Uterus (tissue), 3 donors: ENCODE measurements at regions not wholly inside any gene's neighbourhood (a gene's known extent, or its start where the extent isn't known, plus 50 kb on each side); places are given as distances from the start of the nearest gene placed in this dataset.

Source experiments
- DNase-seq, 2 donors: peaks; one replicate each; pipeline ENCODE4 v3.0.0-alpha.2; 2019 to 2020
- H3K27ac ChIP-seq, 2 donors: fragments of 200-600 bp; sonication (generic); 1 replicate in 1 of 2; 2 replicates in 1 of 2; pipeline ENCODE4 v1.5.1; 2016 to 2018
- H3K27me3 ChIP-seq, 2 donors: fragments of 200-600 bp; sonication (generic); one replicate each; pipeline ENCODE4 v1.5.1; 2018 to 2019; ENCODE audit warnings: control low read depth in 1 of 2
- H3K36me3 ChIP-seq, 2 donors: fragments of 200-600 bp; sonication (generic); one replicate each; pipeline ENCODE4 v1.5.1; 2019; ENCODE audit warnings: control low read depth in 1 of 2
- H3K4me1 ChIP-seq, 2 donors: fragments of 200-600 bp; sonication (generic); one replicate each; pipeline ENCODE4 v1.5.1; 2018 to 2019; ENCODE audit warnings: control low read depth in 1 of 2
- H3K4me3 ChIP-seq, 2 donors: fragments of 200-600 bp; sonication (generic); 1 replicate in 1 of 2; 2 replicates in 1 of 2; pipeline ENCODE4 v1.5.1; 2018 to 2019; ENCODE audit warnings: mild to moderate bottlenecking in 1 of 2
- H3K9me3 ChIP-seq, 2 donors: fragments of 200-600 bp; sonication (generic); one replicate each; pipeline ENCODE4 v1.5.1; 2019; ENCODE audit warnings: control low read depth in 1 of 2
- POLR2A ChIP-seq, 2 donors: fragments of 450-650 bp; IDR thresholded peaks; one replicate each; pipeline ENCODE4 v1.6.1; 2016; ENCODE audit warnings: antibody characterized with exemption in 2 of 2, mild to moderate bottlenecking in 1 of 2, moderate library complexity in 1 of 2
- intact Hi-C: fragments of 100-400 bp; cut with DNase I; formaldehyde crosslinking; loops from one replicate; pipeline ENCODE4 v1.15.1; 2023; ENCODE audit warnings: low total_unique reads
- TF ChIP-seq, protein P1 (sequence below), 4 experiments: fragments of 200-600 bp in 2 of 4; fragments of 450-650 bp in 2 of 4; sonication (generic) in 2 of 4; IDR thresholded peaks; one replicate each; pipeline ENCODE4 v1.5.1; 2016 to 2019; ENCODE audit warnings: antibody characterized with exemption in 4 of 4, mild to moderate bottlenecking in 2 of 4, moderate library complexity in 1 of 4
- donor health status: DM: yes; HTN: yes; CAD: no.

DNA sequence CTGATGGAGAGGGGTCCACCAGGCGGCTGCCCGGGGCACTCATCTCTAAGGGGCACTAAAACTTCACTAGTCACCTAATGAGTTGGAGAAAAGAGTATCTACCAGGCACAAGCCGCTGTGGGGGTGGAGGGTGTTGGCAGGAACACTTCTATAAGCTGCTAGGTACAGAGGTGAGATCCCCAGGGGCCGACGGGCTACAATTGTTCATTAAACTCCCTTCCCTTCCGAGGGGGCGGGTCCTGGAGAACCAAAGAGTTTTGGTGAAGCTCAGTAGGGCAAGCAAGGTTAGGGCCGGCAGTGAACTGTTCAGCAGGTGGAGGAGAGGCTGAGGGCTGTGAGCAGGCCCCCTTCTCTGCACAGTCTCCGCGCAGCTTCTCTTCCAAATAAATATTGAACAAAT is 78.7 kb upstream of the ARAP3 start:
- intact Hi-C loops: no loop called here
- no peak for DNase-seq
- no peaks in the 10 kb centered on the region for H3K36me3 ChIP-seq
- H3K27me3 ChIP-seq: no peaks in the 10 kb centered on the region
- TF ChIP-seq, protein P1, sequence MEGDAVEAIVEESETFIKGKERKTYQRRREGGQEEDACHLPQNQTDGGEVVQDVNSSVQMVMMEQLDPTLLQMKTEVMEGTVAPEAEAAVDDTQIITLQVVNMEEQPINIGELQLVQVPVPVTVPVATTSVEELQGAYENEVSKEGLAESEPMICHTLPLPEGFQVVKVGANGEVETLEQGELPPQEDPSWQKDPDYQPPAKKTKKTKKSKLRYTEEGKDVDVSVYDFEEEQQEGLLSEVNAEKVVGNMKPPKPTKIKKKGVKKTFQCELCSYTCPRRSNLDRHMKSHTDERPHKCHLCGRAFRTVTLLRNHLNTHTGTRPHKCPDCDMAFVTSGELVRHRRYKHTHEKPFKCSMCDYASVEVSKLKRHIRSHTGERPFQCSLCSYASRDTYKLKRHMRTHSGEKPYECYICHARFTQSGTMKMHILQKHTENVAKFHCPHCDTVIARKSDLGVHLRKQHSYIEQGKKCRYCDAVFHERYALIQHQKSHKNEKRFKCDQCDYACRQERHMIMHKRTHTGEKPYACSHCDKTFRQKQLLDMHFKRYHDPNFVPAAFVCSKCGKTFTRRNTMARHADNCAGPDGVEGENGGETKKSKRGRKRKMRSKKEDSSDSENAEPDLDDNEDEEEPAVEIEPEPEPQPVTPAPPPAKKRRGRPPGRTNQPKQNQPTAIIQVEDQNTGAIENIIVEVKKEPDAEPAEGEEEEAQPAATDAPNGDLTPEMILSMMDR (IDR thresholded peaks at IDR 0.05): no peak
- no peak for TF ChIP-seq POLR2A (IDR thresholded peaks at IDR 0.05)
- no peaks in the 10 kb centered on the region for H3K9me3 ChIP-seq
- H3K27ac ChIP-seq: no peak overlapping the region
- H3K4me1 ChIP-seq: no peaks in the 10 kb centered on the region
- H3K4me3 ChIP-seq: no peak overlapping the region

DNA sequence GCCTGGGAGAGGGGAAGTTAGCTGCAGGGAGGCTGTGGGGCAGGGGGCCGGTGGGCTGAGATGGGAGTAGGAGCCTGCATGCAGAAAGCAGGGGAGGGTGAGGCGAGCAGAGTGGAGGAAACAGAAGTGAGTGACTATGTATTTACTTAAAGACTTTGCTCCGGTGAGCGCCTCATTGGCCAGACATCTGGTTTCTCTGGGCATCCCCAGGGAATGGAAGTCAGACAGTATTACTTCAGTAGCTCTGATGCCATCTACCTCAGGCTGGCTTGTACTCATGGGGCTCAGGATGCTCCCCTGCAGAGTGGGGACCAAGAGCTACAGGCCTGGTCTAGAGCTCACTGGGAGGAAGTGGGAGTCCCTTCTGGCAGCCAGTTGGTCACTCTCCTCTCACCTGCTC is 78.2 kb upstream of the ARAP3 start:
- Histone ChIP-seq H3K9me3 (no peaks in the 10 kb centered on the region), H3K4me3 (no peak overlapping the region), H3K36me3 (no peaks in the 10 kb centered on the region), H3K27me3 (no peaks in the 10 kb centered on the region), H3K4me1 (no peaks in the 10 kb centered on the region), H3K27ac (no peak overlapping the region)
- no peak for DNase-seq
- no peak for TF ChIP-seq POLR2A (IDR thresholded peaks at IDR 0.05)
- TF ChIP-seq, protein P1 (IDR thresholded peaks at IDR 0.05): no peak
- intact Hi-C loops: no loop called here

- no peaks in the 10 kb centered on the region for H3K36me3 ChIP-seq
- H3K4me3 ChIP-seq: no peak overlapping the region
- no peak overlapping the region for H3K27ac ChIP-seq
- H3K9me3 ChIP-seq: no peaks in the 10 kb centered on the region
- no peaks in the 10 kb centered on the region for H3K4me1 ChIP-seq
- TF ChIP-seq, protein P1 (IDR thresholded peaks at IDR 0.05): no peak
- no peak for TF ChIP-seq POLR2A (IDR thresholded peaks at IDR 0.05)
- DNase-seq: no peak
- intact Hi-C loops: no loop called here
- H3K27me3 ChIP-seq: peaks cover 0 to 6% of the 10 kb centered on the region in 2 donors
These were observed 76.4 kb upstream of the ARAP3 start for GRCh38 chr5:141758310-141758998.

GRCh38 chr5:141757402-141757801 is 75.4 kb upstream of the ARAP3 start:
- Histone ChIP-seq H3K27me3 (peaks cover 0 to 9% of the 10 kb centered on the region in 2 donors), H3K4me3 (no peak overlapping the region), H3K36me3 (no peaks in the 10 kb centered on the region), H3K9me3 (no peaks in the 10 kb centered on the region), H3K4me1 (no peaks in the 10 kb centered on the region), H3K27ac (no peak overlapping the region)
- intact Hi-C loops: no loop called here
- no peak for DNase-seq
- no peak for TF ChIP-seq POLR2A (IDR thresholded peaks at IDR 0.05)
- TF ChIP-seq, protein P1 (IDR thresholded peaks at IDR 0.05): peak in 3 of 4 experiments; percentile 7 to 32 (median 15)

DNA sequence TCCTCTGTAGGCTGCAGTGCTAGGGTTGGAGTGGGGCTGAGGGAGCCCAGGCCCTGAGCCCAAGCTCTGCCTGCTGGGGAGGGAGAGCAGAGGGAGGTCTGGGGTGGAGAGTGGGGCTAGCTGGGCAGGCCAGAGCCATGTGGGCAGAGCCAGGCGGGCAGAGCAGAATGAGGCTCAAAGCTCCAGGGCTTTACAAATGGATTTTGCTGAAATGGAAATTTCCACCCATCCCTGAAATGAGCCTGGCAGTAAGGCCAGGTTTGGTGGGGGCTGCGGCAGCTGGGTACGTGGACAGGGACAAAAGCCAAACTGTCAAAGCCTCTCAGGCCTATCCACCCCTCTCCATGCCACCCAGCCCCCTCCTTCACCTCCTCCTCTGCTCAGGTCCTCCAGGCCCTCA is 74.2 kb upstream of the ARAP3 start:
- H3K27ac ChIP-seq: no peak overlapping the region
- TF ChIP-seq, protein P1 (IDR thresholded peaks at IDR 0.05): no peak
- no peak for TF ChIP-seq POLR2A (IDR thresholded peaks at IDR 0.05)
- no peak overlapping the region for H3K4me3 ChIP-seq
- H3K36me3 ChIP-seq: no peaks in the 10 kb centered on the region
- DNase-seq: no peak
- H3K27me3 ChIP-seq: peaks cover 0 to 9% of the 10 kb centered on the region in 2 donors
- no peaks in the 10 kb centered on the region for H3K4me1 ChIP-seq
- no peaks in the 10 kb centered on the region for H3K9me3 ChIP-seq
- intact Hi-C loops: no loop called here
